H1 (cell line): ENCODE measurements at regions not wholly inside any gene's neighbourhood (a gene's known extent, or its start where the extent isn't known, plus 50 kb on each side); places are given as distances from the start of the nearest gene placed in this dataset.

Experiments
- BRCA1 ChIP-seq: IDR thresholded peaks from 2 replicates; pipeline ENCODE4 v1.6.1; 2012; ENCODE audit warnings: low read depth, low read length, improper control_type of control experiment
- CTCF ChIP-seq, 3 experiments: IDR thresholded peaks; 1 replicate in 2 of 3; 2 replicates in 1 of 3; pipeline versions ENCODE4 v1.5.1 to v1.6.1; 2011; ENCODE audit warnings: low read length in 3 of 3, mild to moderate bottlenecking in 3 of 3, inconsistent platforms in 2 of 3, low read depth in 1 of 3, moderate library complexity in 1 of 3; ENCODE audit not compliant: insufficient read depth in 1 of 3; ENCODE audit errors: control extremely low read depth in 1 of 3
- EZH2 ChIP-seq: fragments of 200-600 bp; sonication (generic); IDR thresholded peaks from 2 replicates; pipeline ENCODE4 v1.7.1; 2012; ENCODE audit warnings: low read depth, mild to moderate bottlenecking, moderate library complexity, low read length, inconsistent platforms; ENCODE audit not compliant: severe bottlenecking
- GTF2F1 ChIP-seq: IDR thresholded peaks from 2 replicates; pipeline ENCODE4 v1.6.1; 2012; ENCODE audit warnings: low read depth, low read length, improper control_type of control experiment, borderline replicate concordance
- JUN ChIP-seq: IDR thresholded peaks from 2 replicates; pipeline ENCODE4 v1.6.1; 2011; ENCODE audit warnings: low read depth, mild to moderate bottlenecking, improper control_type of control experiment, low read length
- PHF8 ChIP-seq: fragments of 200-600 bp; sonication (generic); conservative IDR thresholded peaks from 2 replicates; pipeline ENCODE4 v1.7.1; 2012; ENCODE audit warnings: low read depth, mild to moderate bottlenecking, inconsistent platforms, low read length, moderate library complexity
- POLR2A ChIP-seq, 2 experiments: IDR thresholded peaks; 1 replicate in 1 of 2; 2 replicates in 1 of 2; pipeline ENCODE4 v1.6.1; 2011; ENCODE audit warnings: low read depth in 2 of 2, low read length in 2 of 2, mild to moderate bottlenecking in 2 of 2; ENCODE audit errors: control extremely low read depth in 1 of 2
- TCF12 ChIP-seq: IDR thresholded peaks from 2 replicates; pipeline ENCODE4 v1.6.1; 2011; ENCODE audit warnings: low read depth, mild to moderate bottlenecking, low read length
- USF2 ChIP-seq: IDR thresholded peaks from 2 replicates; pipeline ENCODE4 v1.6.1; 2011; ENCODE audit warnings: low read length, improper control_type of control experiment
- YY1 ChIP-seq: IDR thresholded peaks from 2 replicates; pipeline ENCODE4 v1.6.1; 2011; ENCODE audit warnings: low read depth, mild to moderate bottlenecking, low read length
- ZNF274 ChIP-seq: IDR thresholded peaks from 2 replicates; pipeline ENCODE4 v1.7.0; 2012; ENCODE audit warnings: low read length, borderline replicate concordance; ENCODE audit errors: extremely low read depth

- TF ChIP-seq EZH2 (no peak), GTF2F1 (no peak), CTCF (IDR thresholded peaks at IDR 0.05; ENCODE audit: control extremely low read depth in 1 of 3, insufficient read depth in 1 of 3, low read depth in 1 of 3, low read length in 3 of 3) (no peak), PHF8 (no peak), YY1 (no peak), JUN (no peak), POLR2A (IDR thresholded peaks at IDR 0.05; ENCODE audit: control extremely low read depth in 1 of 2, low read depth in 2 of 2, low read length in 2 of 2) (no peak), TCF12 (no peak), ZNF274 (no peak), USF2 (no peak), BRCA1 (no peak)
Measured at GRCh38 chr5:67297802-67298532, 101.4 kb upstream of the CD180 start.
